PC-9 (cell line): ENCODE measurements at regions not wholly inside any gene's neighbourhood (a gene's known extent, or its start where the extent isn't known, plus 50 kb on each side); places are given as distances from the start of the nearest gene placed in this dataset.

ENCODE experiments used
- BruUV-seq: library from RNA; stranded (reverse); fragments of 400-500 nt; replicated peaks from 2 replicates; lab custom pipeline; 2021; lab: Mats Ljungman, UMichigan
- CTCF ChIA-PET: fragments of 300-600 bp; sonication (Branson Sonifier 250); formaldehyde crosslinking; loops from one replicate; lab custom pipeline; 2022; ENCODE audit warnings: antibody characterized with exemption; lab: Charles Lee
- POLR2A ChIA-PET: fragments of 300-600 bp; sonication (Branson Sonifier 250); formaldehyde crosslinking; loops from one replicate; lab custom pipeline; 2022; ENCODE audit warnings: antibody characterized with exemption; ENCODE audit not compliant: unreplicated experiment; lab: Charles Lee
- DNase-seq, 2 experiments: peaks; one replicate each; pipeline versions ENCODE4 v3.0.0 to v3.0.0-alpha.2; 2015 to 2022; ENCODE audit warnings: mixed read lengths in 1 of 2
- H2AFZ ChIP-seq: fragments of 200-600 bp; sonication (generic); 2 replicates; pipeline ENCODE4 v1.8.1; 2017; ENCODE audit warnings: antibody characterized with exemption
- H3F3A ChIP-seq: fragments of 200-600 bp; sonication (generic); 2 replicates; pipeline ENCODE4 v1.8.1; 2017; ENCODE audit warnings: antibody characterized with exemption, mild to moderate bottlenecking, low read depth; ENCODE audit not compliant: insufficient read depth
- H3K27ac ChIP-seq: fragments of 200-600 bp; sonication (generic); 2 replicates; pipeline ENCODE4 v1.6.1; 2016; ENCODE audit warnings: mixed run types
- H3K27me3 ChIP-seq: fragments of 200-600 bp; sonication (generic); 2 replicates; pipeline ENCODE4 v1.6.1; 2016; ENCODE audit warnings: low read depth, mixed run types; ENCODE audit not compliant: insufficient read depth
- H3K36me3 ChIP-seq: fragments of 200-600 bp; sonication (generic); 2 replicates; pipeline ENCODE4 v1.6.1; 2016; ENCODE audit warnings: low read depth, mixed run types
- H3K4me1 ChIP-seq: fragments of 200-600 bp; sonication (generic); replicated peaks from 2 replicates; pipeline ENCODE4 v1.6.1; 2016; ENCODE audit warnings: mixed run types; ENCODE audit not compliant: insufficient read depth
- H3K4me2 ChIP-seq: fragments of 200-600 bp; sonication (generic); 2 replicates; pipeline ENCODE4 v1.6.1; 2017; ENCODE audit warnings: mixed run types
- H3K4me3 ChIP-seq: fragments of 200-600 bp; sonication (generic); 2 replicates; pipeline ENCODE4 v1.6.1; 2016; ENCODE audit warnings: mixed run types
- H3K79me2 ChIP-seq: fragments of 200-600 bp; sonication (generic); 2 replicates; pipeline ENCODE4 v1.6.1; 2017; ENCODE audit warnings: low read depth, mixed run types
- H3K9me2 ChIP-seq: fragments of 200-600 bp; sonication (generic); 2 replicates; pipeline ENCODE4 v1.8.1; 2017; ENCODE audit warnings: mild to moderate bottlenecking; ENCODE audit not compliant: insufficient read depth
- H3K9me3 ChIP-seq: fragments of 200-600 bp; sonication (generic); 2 replicates; pipeline ENCODE4 v1.8.1; 2016; ENCODE audit warnings: low read depth; ENCODE audit not compliant: insufficient read depth
- H4K20me1 ChIP-seq: fragments of 200-600 bp; sonication (generic); 2 replicates; pipeline ENCODE4 v1.8.1; 2017; ENCODE audit not compliant: insufficient read depth
- CTCF ChIP-seq: fragments of 200-600 bp; sonication (generic); conservative IDR thresholded peaks from 2 replicates; pipeline ENCODE4 v1.6.1; 2017; ENCODE audit warnings: mixed run types, antibody characterized with exemption, mild to moderate bottlenecking, moderate library complexity
- EZH2 ChIP-seq: fragments of 200-600 bp; sonication (generic); IDR thresholded peaks from 2 replicates; pipeline ENCODE4 v1.8.0; 2017; ENCODE audit warnings: antibody characterized with exemption, low read depth
- intact Hi-C: fragments of 100-400 bp; cut with micrococcal nuclease; formaldehyde crosslinking; loops from one replicate; pipeline ENCODE4 v1.10.0; 2022; ENCODE audit not compliant: unreplicated experiment

GRCh38 chr4:131450572-131451209 is 1698.4 kb upstream of the PCDH10 start:
- H3K79me2 ChIP-seq, result no peaks in the 10 kb centered on the region
- H3K27me3 ChIP-seq, result no peaks in the 10 kb centered on the region
- H3K4me3 ChIP-seq, result no peak overlapping the region
- ChIA-PET POLR2A (no interaction called here), CTCF (no interaction called here)
- BruUV-seq, result no TSS peak
- H4K20me1 ChIP-seq, result no peaks in the 10 kb centered on the region
- intact Hi-C loops, result no loop called here
- H3K9me2 ChIP-seq, result no peaks in the 10 kb centered on the region
- H3K27ac ChIP-seq, result no peak overlapping the region
- peak overlapping the region; percentile 13; the same call in 1 of the 2 replicates for H3K4me2 ChIP-seq
- no peaks in the 10 kb centered on the region for H3K4me1 ChIP-seq
- no peaks in the 10 kb centered on the region for H3K9me3 ChIP-seq
- no peak overlapping the region for H2AFZ ChIP-seq
- no peaks in the 10 kb centered on the region for H3F3A ChIP-seq
- DNase-seq, result no peak
- no peaks in the 10 kb centered on the region for H3K36me3 ChIP-seq
- TF ChIP-seq EZH2, result no peak
- no peak for TF ChIP-seq CTCF

DNA sequence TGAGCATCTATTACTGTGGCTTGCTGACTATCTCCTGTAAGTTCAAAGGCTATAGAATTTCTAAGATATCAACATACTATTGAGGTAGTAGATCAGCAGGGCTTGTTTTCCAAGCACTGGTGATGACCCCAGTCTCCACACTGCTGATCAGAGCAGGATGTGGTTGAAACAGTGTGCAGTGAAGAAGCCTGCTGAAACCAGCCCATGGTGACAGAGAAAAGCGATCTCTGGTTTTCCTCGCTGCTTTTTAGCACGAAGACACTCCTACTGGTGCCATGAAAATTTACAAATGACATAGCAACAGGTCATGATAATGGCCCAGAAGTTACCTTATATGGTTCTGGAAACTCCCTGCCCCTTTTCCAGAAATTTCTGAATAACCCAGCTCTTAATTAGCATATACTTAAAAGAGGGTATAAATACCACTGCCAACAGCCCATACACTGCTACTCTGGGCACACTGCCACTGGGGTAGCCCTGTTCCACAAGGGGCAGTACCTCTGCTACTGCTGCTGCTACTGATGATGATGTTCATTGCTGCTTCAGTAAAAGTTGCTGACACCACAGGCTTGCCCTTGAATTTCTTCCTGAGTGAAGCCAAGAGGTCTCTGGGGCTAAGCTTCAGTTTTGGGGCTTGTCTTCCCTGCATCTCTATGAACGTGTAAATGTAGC is 1689.5 kb upstream of the PCDH10 start:
- Histone ChIP-seq H3K9me3 (no peaks in the 10 kb centered on the region), H4K20me1 (no peaks in the 10 kb centered on the region), H3K79me2 (no peaks in the 10 kb centered on the region), H3K4me1 (no peaks in the 10 kb centered on the region), H3F3A (no peaks in the 10 kb centered on the region), H3K4me2 (no peak overlapping the region), H3K27me3 (no peaks in the 10 kb centered on the region), H3K9me2 (no peaks in the 10 kb centered on the region), H3K4me3 (no peak overlapping the region), H2AFZ (no peak overlapping the region), H3K27ac (no peak overlapping the region), H3K36me3 (no peaks in the 10 kb centered on the region)
- POLR2A ChIA-PET, result no interaction called here
- CTCF ChIA-PET, result no interaction called here
- BruUV-seq, result no TSS peak
- intact Hi-C loops, result no loop called here
- TF ChIP-seq CTCF, result no peak
- no peak for TF ChIP-seq EZH2
- DNase-seq, result no peak

GRCh38 chr4:131470360-131470759 is 1678.7 kb upstream of the PCDH10 start:
- no peaks in the 10 kb centered on the region for H3K36me3 ChIP-seq
- no peak overlapping the region for H3K4me3 ChIP-seq
- POLR2A ChIA-PET, result no interaction called here
- H4K20me1 ChIP-seq, result no peaks in the 10 kb centered on the region
- no TSS peak for BruUV-seq
- H3K27me3 ChIP-seq, result no peaks in the 10 kb centered on the region
- no peak for DNase-seq
- no peak overlapping the region for H3K4me2 ChIP-seq
- no peaks in the 10 kb centered on the region for H3K4me1 ChIP-seq
- no peak overlapping the region for H2AFZ ChIP-seq
- H3K27ac ChIP-seq, result no peak overlapping the region
- no peaks in the 10 kb centered on the region for H3F3A ChIP-seq
- intact Hi-C loops, result no loop called here
- H3K9me2 ChIP-seq, result no peaks in the 10 kb centered on the region
- no peaks in the 10 kb centered on the region for H3K9me3 ChIP-seq
- H3K79me2 ChIP-seq, result no peaks in the 10 kb centered on the region
- CTCF ChIA-PET, result no interaction called here
- TF ChIP-seq CTCF, result no peak
- TF ChIP-seq EZH2, result no peak
